Putamen (tissue), 1 donor: ENCODE measurements at regions not wholly inside any gene's neighbourhood (a gene's known extent, or its start where the extent isn't known, plus 50 kb on each side); places are given as distances from the start of the nearest gene placed in this dataset.
"Not testable (repeated sequence)": the region's sequence is repeated elsewhere in the genome, so short reads cannot be mapped to it uniquely, and the experiment has no call there.

Experiments
- DNase-seq: peaks from one replicate; pipeline ENCODE4 v3.0.0-alpha.2; 2016; ENCODE audit warnings: low spot score

GRCh38 chr16:72729552-72729951 lies 318.4 kb downstream of the ZFHX3 start:
- not testable (repeated sequence) for DNase-seq

- no peak for DNase-seq
Observed at GRCh38 chr16:72728516-72728915, 319.4 kb downstream of the ZFHX3 start.

- DNase-seq = no peak
Observed at GRCh38 chr16:72727565-72727964, 320.4 kb downstream of the ZFHX3 start.

DNA sequence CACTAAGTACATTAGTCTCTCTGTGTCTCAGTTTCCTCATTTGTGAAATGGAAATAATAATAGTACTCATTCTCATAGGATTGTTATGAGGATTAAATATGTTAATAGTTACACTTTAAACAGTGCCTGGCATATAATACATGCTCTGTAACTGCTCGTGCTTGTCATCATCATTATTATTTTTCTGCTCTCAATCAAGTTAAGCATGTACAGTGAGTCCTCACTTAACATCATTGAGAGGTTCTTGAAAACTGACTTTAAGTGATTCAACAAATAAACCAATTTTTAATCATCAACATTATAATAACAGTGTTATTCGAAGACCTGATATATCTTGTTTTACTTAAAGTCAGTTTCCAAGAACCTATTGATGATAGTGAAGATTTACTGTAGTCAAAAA lies 322.3 kb downstream of the ZFHX3 start:
- DNase-seq = no peak

- DNase-seq = no peak
Observed at GRCh38 chr16:72723781-72724180, 324.1 kb downstream of the ZFHX3 start.

GRCh38 chr16:72722552-72722951 lies 325.4 kb downstream of the ZFHX3 start:
- DNase-seq = peak; percentile 7

GRCh38 chr16:72721981-72722380 lies 325.9 kb downstream of the ZFHX3 start:
- no peak for DNase-seq

DNA sequence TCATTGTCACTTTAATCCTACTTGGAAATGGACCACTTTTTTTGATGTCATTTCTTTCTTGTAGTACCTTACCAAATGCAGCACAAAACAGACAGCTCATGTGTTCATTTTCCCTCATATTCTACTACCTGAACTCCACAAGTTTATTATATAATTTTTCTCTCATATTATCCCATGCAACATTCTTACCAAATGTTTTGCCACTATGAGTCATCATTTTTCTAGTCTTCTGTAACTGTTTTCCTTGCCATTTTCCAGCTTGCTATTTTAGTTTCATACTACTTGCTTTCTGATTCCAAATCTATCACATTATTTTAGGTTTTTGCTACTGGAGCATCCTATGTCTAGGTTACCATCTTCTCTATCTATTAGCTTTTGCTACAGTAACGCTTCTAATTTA lies 332.7 kb downstream of the ZFHX3 start:
- DNase-seq = peak; percentile 1

DNA sequence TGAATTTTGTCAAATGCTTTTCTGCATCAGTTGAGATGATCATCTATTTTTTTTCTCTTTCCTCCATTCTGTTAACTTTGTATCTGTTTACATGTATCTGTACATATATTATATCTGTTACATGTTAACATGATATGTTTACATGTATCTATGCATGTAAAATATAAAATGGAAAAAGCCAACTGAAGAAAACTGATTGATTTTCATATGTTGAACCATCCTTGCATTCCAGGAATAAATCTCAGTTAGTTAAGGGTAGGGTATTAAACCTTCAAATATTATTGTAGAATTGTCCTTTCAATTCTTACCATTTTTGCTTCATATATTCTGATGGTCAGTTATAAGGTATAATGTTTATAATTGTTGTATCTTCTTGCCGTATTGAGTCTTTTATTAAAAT lies 336.1 kb downstream of the ZFHX3 start:
- no peak for DNase-seq

DNA sequence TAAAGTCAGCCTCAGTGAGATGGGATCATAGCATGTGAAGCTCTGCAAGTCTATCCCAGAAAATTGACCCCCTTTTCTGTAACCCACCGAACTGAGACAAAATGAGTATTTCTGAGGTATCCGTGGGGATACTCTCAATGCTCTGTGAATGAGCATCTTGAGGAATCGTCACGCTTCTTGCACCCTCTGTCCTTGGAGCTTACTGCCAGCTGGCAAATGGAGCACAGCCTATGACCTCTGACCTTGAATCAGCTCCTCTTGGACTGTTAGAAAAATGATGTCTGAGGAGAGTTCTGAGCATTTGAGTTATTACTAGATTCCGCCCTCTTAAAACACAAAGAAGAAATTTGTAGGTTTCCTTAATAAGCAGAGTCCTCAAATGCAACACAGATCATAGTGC lies 342.1 kb downstream of the ZFHX3 start:
- DNase-seq = no peak

DNA sequence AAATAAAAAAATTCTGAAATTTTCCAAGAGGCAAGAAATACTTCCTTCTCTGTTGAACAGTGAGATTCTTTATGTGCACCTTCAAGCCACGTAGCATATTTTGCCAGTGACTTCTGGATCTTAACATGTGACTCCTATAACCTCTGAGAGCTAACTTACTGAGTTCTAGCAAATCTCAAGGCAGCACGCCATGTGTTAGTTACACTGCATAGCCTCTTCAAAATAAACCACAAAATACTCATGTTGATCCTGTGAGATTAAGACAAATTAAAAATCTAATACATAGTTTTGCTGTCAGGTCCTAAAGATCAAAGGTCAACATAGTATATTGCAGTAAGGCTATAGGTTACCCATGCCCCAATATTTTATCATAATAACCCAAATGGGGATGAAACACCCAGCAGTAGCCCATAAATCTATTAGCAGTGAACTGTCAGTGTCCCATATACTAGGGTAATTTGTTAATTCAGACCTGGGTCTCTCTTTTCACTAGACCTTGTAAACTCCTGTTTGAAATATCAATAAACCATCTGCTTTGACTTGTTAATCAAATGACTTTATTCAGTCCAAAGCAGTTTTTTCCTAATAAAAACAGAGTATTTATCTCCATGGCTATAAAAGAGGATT lies 343.1 kb downstream of the ZFHX3 start:
- DNase-seq = no peak

DNA sequence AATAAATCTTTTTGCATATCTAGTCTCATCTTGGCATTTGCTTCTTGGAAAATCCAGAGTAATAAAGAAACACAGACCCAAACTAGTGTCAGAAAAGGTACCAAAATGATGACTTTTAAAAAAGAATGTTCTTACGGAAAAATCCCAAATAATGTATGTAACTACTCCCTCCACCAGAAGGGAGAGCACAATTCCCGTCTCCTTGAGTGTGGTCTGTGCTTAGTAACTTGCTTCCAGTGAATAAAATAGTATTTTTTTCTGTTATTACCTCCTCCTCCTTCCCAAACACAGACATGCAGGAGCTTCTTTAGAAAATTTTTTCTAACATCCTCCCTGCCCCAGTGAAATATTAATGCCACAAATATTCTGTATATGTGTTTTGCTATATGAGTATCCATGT lies 358.1 kb downstream of the ZFHX3 start:
- no peak for DNase-seq

GRCh38 chr16:72680732-72681131 lies 367.2 kb downstream of the ZFHX3 start:
- DNase-seq = no peak

GRCh38 chr16:72679856-72680255 lies 368.1 kb downstream of the ZFHX3 start:
- no peak for DNase-seq

DNA sequence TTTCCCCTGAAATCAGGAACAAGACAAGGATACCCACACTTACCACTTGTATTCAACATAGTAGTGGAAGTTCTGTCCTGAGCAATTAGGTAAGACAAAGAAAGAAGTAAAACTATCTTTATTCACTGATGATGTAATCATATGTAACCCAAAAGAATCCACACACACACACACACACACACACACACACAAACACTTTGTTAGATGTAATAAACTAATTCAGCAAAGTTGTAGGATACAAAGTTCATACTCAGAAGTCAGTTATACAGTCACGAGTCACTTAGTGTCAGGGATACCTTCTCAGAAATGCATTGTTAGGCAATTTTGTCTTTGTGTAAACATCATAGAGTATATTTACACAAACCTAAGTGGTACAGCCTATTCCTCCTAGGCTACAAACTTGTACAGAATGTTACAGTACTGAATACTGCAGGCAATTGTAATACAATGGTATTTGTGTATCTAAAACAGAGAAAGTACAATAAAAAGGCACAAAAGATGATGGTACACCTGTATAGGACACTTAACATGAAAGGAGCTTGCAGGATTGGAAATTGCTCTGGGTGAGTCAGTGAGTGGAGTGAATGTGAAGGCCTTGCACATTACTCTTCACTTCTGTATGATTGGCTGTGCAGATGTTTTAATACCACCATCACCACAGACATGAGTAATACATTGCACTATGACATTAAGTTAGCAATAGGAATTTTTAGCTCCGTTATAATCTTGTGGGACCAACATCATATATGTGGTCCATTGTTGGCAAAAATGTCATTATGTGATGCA lies 370.1 kb downstream of the ZFHX3 start:
- no peak for DNase-seq

GRCh38 chr16:72673118-72673517 lies 374.8 kb downstream of the ZFHX3 start:
- DNase-seq = no peak

DNA sequence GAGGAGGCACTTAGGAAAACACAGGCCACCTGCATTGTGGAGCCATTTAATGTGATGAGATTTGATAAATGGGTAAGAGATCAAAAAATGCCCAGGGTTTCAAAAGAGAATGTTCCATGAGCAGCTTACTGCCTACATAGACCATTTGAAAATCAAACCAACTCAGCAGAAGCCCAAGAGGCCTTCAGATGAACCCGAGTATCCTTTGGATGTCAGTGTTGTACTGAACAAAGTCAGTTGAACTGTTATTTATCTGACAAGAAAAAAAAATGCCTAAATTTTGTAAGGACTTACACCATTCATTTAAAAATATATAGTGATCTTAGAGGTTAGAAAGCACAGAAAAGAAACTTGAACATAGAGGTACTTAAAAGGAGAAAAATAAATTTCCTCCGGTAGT lies 381.7 kb downstream of the ZFHX3 start:
- no peak for DNase-seq

- no peak for DNase-seq
Observed at GRCh38 chr16:72665701-72666100, 382.2 kb downstream of the ZFHX3 start.

DNA sequence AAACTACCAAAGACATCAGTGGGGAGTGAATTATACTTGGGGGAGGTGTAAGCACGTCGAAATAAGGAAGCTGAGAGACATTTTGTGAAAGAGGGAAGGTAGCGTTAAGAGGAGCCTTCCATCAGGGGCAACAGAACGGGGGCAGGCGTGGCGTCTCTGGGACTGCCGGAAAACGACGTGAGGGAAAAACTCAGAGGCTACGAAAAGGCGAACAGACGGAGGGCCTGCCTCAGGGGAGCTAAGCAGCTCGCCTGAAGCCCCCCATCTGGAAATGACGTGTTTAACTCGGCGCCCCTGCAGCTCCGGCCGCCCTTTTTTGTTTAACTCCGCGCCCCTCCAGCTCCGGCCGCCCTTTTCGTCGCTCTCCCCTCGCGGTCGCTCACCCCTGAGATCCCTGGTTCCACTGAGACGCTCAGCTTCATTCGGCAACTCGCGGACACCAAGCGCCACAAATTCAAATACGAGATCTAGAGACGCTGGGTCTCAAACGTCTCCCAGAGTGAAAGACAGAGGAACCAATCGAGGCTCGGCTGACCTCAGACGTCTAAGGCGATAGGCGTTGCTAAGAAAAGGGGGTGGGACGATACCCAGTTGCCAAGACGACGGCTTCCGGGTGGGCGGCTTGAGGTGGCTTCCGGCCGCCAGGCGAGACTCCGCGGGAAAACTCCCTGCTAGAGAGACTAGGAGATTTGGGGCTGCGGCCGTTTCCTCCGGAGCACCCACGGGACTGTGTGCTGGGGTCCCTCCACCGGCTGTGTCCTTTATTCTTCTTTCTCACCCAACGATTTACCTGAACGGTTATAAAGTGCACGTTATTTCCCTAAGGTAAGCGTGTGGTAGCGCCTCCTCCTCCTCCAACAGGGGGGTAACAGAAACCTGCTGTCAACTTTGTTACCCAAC lies 383.2 kb downstream of the ZFHX3 start:
- peak; percentile 98 for DNase-seq

DNA sequence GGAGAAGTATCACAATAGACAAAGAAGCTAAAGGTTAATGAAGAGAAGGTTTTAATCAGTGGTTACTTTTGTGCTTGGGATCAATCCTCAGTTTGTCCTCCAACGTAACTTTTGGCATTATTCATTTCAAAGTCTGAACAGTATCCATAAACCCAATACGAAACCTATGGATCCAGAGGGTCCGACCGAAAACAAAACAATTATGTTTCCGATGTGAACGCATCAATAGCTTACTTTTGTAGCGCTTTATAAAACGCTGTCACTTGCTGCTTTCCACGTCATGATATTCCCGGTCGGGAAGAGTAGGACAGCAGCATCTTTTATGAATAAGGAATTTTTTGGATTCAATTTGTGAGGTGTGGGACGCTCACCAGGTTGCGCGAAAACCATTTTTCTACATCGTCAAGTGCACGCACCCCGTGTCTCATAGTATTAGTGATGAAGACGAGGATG lies 383.8 kb downstream of the ZFHX3 start:
- no peak for DNase-seq

- no peak for DNase-seq
Observed at GRCh38 chr16:72658888-72659717, 388.8 kb downstream of the ZFHX3 start.

DNA sequence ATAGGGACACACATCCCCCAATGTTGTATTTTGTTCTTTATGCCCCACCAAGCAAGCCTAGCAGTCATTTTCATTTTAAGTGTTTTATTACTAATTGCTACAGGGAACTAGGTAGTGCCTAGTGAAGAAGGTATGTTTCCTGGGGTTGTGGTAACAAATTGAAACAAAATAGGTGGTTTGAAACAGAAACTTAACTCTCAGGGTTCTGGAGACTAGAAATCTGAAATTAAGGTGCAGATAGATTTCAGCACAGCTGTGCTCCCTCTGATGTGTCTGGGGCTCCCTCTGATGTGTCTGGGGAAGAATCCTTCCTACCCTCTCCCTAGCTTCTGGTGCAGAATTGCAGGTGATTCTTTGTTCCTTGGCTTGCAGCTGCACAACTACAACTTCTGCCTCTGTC lies 390.1 kb downstream of the ZFHX3 start:
- no peak for DNase-seq
